Fibroblast of skin of left biceps (primary cell): ENCODE measurements at regions not wholly inside any gene's neighbourhood (a gene's known extent, or its start where the extent isn't known, plus 50 kb on each side); places are given as distances from the start of the nearest gene placed in this dataset.
"Not testable (repeated sequence)": the region's sequence is repeated elsewhere in the genome, so short reads cannot be mapped to it uniquely, and the experiment has no call there.

Experiments
- DNase-seq, 2 experiments: peaks; one replicate each; pipeline ENCODE4 v3.0.0-alpha.2; 2013; ENCODE audit warnings: low read depth in 2 of 2

DNA sequence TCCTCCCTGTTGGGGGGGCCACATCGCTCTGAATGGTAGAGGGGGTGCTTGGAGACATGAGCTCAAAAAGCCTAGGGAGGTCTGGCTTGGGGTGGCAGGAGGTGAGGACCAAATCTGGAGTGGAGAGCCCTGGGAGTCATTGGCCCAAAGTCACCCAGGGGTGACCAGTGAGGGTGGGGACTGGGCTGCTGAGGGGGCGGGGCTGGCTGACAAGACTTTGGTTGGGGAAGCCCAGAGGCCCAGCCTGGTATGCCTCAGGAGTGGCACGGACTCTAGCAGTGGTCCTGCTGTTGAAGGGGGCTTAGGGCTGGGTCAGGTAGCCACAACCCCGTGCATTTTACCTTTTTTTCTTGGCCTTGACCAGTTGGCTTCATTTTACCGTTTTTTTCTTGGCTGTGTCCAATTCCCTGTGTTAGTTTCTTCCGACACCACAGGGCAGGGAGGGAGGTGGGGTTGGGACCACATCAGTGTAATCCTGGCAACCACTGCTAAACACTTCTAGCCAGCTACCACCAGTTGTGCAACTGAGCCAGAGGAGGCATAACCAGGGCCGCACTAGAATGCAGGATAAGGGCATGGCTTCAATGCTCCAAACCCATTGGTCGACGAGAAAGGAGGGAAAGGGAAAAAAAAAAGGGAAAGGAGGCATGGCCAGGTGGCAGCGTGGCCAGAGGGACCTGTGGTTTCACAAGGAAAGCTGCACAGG lies 105.3 kb upstream of the C2CD4B start:
- no peak for DNase-seq

DNA sequence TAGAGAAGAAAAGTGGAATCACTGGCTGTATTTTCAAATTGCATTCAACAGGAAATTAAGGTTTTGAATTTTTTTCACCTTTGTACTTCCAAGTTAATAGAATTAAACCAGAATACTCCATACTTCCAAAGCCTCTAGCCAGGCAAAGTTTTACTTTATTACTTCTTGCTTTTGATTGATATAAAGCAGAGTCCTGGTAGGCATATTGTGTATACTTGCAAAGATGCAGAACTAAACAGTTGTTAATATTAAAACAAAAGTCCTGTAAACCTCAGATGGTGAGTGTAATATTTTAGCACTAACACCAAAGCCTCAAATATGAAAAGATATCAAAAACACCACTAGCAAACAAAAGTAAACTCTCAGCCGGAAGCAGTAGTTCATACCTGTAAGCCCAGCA lies 107.2 kb upstream of the C2CD4B start:
- no peak for DNase-seq

DNA sequence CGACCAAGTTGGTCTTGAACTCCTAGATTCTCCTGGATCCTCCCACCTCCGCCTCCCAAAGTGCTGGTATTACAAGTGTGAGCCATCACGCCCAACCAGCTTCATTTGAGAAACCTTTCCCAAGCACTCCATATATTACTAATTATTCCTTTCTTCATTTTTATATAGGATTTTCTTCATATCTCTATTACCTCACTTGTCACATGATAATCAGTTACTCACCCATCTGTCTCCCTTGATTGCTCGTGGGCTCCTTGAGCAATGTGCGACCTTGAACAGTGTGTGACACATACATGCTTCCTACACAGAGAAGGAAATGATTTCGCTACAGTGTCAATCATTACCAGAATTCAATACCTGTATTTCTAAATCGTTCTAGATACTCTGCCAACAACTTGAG lies 110.7 kb upstream of the C2CD4B start:
- DNase-seq = no peak

DNA sequence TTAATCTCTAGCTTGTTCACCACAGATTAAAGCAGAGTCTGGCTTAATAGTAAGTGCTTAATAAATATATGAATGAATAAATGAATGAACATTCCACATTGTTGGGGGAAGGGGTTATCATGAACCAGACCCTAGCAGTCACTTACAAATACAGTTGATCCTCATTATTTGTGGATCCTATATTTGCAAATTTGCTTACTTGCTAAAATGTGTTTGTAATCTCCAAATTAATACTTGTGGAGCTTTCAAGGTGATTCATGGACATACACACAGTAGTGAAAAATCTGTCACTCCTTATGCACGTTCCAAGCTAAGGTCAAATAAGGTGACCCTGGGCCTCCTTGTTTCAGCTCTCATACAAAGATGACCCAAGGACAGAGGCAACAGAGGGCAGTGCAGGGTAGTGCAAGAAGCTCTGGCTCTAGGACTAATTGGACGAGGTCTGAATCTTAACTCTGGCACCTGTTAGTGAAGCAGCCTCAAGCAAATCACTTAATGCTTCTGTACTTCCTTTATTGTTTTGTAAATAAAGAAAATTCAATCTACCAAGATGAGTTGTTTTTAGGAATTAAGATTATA lies 112.8 kb upstream of the C2CD4B start:
- DNase-seq = no peak

DNA sequence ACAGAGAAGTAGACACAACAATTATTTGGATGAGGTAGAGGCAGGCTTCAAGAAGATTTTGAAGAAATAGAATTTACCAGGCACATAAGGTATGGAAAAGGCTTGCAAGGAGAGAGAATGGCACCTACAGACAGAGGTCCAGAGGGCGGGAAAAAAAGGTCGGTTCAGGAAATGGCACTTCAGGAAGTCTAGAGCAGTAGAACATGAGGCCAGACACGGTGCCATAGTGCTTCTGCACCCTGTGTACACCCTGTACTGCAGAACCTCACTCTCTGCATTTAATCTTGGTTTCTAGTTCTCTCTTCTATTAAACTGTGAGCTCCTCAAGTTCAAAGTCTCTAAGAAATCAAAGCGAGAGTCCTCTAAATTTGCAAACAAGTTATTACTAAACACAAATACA lies 113.4 kb upstream of the C2CD4B start:
- DNase-seq = no peak

DNA sequence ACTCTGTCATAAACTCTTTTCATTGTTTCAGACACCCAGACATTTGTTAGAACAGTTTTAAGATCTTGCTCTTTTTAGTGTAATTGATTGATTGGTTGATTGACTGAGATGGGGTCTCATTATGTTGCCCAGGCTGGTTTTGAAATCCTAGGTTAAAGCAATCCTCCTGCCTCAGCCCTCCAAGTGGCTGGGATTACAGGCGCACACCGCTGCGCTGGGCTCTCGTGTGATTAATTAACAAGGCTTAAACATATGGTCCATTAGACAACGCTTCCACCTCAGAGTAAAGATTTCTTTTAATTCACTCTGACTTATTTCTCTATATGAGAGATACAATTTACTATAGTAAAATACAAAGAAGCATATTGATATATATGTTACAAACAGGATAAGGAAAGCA lies 114.0 kb upstream of the C2CD4B start:
- DNase-seq = no peak

DNA sequence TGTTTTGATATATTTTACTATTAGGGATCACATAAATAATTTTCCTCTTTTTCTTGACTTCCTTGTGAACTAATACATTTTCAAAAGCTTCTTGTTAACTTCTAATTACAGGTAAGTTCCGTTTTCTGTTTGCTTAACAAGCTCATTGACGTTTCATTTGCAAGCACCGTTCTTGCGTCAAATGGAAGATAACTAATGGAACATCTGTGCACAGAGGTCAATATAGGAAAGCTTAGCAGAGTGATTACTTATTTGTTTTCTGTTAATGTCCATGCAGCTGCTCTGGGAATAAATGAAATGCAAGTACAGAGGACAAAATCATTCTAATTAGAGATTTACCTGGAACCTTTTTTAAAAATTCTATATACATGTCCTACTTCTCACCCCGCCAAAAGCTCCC lies 115.5 kb upstream of the C2CD4B start:
- DNase-seq = no peak

DNA sequence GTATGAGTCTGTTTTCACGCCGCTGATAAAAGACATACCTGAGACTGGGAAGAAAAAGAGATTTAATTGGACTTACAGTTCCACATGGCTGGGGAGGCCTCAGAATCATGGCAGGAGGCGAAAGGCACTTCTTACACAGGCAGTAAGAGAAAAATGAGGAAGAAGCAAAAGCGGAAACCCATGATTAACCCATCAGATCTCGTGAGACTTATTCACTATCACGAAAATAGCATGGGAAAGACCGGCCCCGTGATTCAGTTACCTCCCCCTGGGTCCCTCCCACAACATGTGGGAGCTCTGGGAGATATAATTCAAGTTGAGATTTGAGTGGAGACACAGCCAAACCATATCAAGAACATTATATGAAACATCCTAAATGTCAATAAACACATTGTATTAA lies 116.7 kb upstream of the C2CD4B start:
- DNase-seq = not testable (repeated sequence)

DNA sequence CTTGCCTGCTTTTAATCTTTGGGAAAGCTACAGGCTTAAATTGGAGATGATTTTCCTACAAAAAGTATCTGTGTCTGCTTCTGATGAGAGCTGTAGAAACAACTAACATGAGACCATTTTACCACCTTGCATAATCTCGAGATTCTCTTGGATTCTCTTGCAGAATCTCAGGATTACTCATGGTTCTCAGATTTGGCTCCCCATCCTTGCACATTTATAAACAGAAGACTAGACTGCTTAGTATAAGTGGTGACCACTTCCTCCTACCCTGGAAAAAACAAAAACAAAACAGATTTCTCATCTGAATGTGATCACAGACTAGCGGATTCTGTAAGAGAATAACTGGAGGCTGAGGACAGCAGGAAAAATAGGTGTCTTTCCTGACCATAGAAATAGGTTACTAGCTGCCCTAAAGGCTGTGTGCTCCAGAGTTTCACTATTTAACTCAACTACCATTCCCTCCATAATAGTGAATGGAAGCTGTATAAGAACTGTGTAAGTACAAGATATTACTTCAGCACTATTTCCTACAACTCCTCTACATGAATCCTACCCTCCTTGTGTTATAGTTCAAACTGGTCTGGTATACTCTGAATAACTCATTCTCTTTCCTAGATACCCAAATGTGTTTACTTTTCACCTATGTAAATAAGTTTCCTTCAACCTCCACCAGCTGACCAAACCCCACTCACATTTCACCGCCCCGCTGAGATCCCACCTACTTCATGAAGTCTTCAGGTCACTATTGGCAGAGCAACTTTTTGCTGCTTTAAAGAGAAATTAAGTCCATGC lies 122.2 kb upstream of the C2CD4B start:
- DNase-seq = no peak

DNA sequence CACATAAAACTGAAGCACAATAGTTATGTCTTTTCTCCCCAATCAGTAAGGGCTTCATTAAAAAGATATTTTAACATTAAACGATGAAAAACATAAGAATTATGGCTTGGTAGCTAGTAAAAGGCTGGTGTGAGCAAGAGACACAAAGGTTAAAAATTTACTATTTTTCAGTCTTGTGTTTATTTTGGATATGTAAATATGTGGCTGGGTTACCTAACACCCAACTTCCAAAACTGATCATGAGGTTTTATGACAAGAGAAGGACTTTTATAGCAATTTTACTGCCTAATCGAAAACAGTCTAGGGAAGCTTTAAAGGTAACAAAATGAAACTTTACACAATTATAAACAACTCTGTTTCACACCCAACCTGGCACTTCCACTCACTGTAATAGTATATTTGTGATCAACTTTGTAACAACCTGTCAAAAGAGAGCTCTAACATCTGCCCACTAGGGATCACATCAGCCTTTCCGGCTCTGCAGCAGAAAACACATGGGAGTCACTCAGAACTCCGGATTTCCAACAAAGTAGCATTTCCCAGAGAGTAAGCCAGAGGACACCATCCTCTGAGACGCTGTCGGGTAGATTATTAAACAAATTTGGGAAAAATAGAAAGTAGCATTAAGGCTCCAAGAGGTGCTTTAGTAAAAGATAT lies 123.4 kb upstream of the C2CD4B start:
- no peak for DNase-seq

DNA sequence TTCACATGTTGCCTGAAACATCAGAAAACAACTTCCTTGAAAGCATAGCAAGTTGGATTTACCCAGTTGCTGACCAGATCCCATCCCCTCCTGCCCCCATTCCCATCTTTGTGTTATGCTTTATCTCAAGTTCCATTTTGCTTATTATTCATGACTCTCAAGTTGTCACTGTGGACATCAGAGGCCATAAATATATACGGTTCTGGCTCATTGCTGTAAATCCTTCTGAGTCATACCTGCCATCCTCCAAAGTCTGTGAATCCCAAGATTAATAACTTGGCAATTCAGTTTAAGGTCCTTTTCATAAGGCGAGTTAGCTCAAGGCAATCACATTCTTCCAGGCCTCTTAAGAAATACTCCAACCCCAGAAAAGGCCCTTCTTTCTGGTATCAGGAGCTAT lies 126.2 kb upstream of the C2CD4B start:
- no peak for DNase-seq

DNA sequence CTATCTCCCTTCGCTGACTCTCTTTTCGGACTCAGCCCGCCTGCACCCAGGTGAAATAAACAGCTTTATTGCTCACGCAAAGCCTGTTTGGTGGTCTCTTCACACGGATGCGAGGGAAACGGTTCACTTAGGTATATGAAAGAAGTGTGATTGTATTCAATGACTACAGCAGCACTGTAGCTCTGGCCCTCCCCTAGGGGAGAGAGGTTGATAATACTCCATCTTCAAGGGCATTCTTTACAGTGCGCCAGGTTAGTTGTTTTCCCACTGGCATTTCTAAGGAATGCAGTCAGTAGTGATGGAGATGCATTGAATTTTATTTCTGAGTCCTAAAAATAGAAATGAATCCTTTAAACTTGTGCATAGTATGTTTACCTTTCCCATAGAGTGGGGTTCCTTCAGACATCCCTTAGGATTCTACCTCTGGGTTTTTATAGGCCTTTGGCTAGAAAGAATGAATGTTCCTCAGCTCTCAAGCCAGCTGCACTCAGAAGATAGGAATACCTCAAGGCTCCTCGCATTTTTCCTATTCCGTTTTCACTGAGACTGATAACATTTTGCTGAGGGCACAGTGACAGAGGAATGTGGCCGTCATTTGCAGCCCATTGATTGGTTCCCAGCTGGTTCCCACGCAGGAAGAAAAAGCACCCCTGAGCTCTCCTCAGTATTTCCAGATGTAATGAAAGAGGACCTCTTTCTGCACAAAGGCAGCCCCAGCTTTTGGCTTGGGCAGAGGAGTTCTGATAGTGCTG lies 131.8 kb upstream of the C2CD4B start:
- no peak for DNase-seq

DNA sequence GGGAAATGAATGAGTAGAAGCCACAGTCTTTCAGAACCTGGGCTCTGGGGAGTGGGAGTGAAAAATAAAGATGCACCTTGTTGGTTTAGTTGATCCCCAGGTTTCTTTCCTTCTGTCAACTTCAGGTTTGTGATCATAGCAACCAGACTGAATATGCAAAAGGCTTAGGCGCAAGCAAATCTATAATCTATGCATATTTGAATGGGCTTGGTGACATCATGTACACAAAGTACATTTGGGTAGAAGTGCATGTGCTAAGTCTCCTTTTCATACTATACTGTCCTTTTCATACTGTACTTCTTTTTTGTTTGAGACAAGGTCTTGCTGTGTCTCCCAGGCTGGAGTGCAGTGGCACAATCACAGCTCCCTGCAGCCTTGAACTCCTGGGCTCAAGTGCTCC lies 132.4 kb upstream of the C2CD4B start:
- DNase-seq = no peak

DNA sequence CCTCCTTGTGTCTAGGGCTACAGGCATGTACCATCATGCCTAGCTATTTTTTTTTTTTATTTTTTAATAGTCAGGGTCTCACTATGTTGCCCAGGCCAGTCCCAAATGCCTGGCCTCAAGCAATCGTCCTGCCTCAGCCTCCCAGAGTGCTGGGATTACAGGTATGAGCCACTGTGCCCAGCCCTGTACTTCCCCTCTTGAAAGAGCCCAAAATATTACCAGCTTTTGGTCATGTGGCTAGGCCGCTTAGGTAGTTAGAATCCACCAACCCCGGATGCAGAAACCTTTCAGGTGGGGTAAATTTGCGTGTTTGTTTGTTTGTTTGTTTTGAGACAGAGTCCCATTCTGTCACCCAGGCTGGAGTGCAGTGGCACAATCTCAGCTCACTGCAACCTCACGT lies 132.8 kb upstream of the C2CD4B start:
- no peak for DNase-seq

DNA sequence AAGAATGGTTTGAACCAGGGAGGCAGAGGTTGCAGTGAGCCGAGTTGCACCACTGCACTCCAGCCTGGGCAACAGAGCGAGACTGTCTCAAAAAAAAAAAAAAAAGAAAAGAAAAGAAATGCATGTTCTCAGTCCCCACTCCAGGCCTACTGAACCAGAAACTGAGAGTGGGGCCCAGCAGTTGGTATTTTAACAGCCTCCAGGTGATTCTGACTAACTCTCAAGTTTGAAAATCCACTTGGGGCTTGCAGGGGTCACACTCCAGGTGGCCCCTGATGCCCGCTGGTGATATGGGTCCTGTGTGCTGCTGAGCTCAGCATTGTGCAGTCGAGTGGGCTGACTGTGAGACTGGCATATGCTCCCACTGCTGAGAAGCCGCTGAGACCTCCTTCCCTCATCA lies 133.7 kb upstream of the C2CD4B start:
- DNase-seq = no peak

DNA sequence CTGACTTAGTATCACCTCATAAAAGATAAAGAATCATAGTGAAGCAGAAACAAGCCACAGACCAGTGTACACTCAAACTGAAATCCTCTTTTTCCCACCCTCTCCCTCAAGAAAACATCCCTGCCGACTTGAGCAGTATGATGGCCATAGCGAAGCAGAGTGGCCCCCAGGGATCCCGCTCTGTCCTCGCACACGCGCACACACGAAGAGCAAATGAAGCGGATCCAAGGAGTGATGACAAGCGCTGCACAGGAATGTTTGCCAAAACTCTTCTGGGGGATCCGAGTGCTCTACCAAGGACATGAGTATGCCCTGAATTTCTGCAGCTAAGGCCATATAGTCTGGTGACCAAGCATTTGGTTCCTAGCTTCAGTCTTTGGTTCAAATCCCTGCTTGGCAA lies 134.5 kb upstream of the C2CD4B start:
- DNase-seq = no peak

DNA sequence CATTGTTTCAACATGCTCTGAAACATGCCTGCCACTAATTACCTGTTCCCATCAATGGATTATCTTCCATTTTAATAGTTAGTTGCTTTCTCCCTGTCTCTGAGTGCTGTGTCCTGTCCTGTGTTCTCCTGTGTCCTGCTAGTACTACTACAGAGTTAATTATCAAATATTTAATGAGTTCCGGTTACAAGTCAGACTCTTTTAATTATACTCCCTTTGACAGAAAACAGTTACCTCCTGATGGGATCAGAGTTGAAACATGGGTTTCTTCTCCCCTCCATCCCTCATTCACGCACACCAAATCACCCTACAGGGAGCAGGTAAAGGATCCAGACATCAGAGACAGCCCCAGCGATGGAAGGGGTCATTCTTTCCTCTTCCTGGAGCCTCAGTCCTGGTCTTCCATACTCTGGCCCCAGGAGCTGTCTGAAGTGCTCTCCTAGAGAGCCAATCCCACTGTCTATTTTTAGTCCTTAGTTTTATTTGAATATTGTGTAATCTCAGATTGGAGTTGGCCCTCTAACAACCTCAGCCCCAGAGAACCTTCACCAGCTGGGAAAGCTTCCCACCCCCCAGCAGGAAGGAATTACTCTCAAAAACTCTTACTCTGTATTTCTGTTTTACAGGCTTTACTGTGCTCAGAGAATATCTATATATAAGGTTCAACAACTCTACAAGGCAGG lies 137.0 kb upstream of the C2CD4B start:
- no peak for DNase-seq

DNA sequence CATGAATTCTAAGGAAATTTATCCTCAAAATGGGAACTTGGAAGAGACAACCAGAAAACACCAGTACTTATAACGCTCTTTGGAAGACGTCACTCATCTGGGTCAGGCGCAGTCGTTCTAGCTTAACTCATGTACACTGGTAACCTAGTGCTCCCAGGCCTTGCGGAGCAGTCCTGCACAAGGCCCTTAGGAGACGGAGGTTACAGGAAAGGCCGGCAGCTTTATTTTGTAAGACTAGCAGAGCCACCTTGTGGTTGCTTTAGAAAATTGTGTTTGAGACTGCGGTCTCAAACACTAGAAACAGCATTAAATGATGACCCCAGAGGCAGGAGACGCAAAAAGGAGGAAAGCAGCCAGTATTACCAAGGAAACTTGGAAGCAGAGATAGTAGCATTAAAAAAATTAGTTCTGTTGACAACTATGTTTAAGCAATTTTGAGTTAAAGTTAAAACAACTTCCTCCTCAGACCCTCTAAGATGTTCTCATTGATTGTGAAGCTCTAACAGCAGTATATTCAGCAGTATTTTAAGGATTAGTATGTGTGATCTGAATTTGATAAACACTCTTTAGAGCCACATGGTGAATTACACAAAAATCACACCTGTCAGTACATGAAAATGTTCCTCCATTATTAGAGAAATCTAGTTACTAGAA lies 141.9 kb upstream of the C2CD4B start:
- peak in 1 of 2 experiments; percentile 44 for DNase-seq

DNA sequence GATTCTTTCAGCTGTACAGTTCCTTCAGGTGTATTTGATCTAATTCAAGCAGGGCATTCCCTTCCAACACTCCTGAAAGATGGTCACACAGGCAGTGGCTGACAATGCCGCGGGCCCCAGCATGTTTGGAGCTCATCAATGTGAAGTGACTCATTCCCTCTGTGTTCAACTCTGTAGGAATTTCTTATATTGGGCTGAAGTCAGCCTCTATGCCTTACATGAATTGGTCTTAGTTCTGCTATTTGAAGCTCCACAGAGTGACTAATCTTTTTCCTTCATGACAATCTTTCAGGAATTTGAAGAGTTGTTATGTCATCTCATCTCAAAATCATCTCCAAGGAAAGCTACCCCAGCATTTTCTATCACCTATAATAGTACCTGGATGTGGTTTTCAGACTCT lies 142.5 kb upstream of the C2CD4B start:
- DNase-seq = peak in 1 of 2 experiments; percentile 59

DNA sequence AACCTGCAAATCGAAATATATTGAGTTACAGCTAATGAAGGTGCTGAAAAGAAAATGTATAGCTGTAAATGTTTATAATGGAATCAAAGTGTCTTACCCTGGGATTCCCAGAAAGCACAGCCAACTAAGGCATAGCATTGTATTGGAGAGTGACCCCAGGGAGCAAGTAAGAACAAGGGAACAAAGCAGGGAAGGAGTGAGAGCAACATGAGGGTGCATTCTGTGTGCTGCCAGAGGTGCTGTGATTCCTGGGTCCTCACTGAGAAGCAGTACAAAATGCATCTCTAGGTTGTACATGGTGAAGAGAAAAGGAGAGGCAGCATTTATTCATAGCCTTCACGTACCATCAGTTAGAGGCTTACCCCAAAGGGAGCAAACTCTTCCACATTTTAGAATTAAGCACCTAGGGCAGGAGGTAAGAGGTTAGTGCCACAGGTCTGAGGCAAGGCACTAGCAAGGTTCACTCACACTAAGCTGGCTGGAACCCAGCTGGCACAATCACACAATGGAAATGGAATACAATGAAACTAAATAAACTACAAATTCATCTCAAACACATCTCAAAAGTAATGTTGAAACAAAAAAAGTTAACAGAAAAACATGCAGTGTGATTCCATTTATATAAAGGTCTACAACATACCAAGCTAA lies 151.5 kb upstream of the C2CD4B start:
- no peak for DNase-seq
